CD4-positive, CD25-positive, alpha-beta regulatory T cell (primary cell): ENCODE measurements at regions not wholly inside any gene's neighbourhood (a gene's known extent, or its start where the extent isn't known, plus 50 kb on each side); places are given as distances from the start of the nearest gene placed in this dataset.
"Not testable (repeated sequence)": the region's sequence is repeated elsewhere in the genome, so short reads cannot be mapped to it uniquely, and the experiment has no call there.

ENCODE experiments used
- ATAC-seq, 2 donors: fragments of 150-1000 bp; cut with Tn5 transposase; one replicate each; pipeline ENCODE4 v1.10.0; 2021; ENCODE audit warnings: low read depth in 2 of 2, moderate number of reproducible peaks in 2 of 2, moderate library complexity in 1 of 2
- DNase-seq, 3 donors: peaks; one replicate each; pipeline versions ENCODE4 v3.0.0 to v3.0.0-alpha.2; 2012 to 2022; ENCODE audit warnings: mixed read lengths in 1 of 3
- H3K27ac ChIP-seq: one replicate; pipeline ENCODE4 v1.7.0; 2013; ENCODE audit warnings: mild to moderate bottlenecking, low read length; ENCODE audit not compliant: insufficient read depth, poor library complexity, severe bottlenecking
- H3K27me3 ChIP-seq: one replicate; pipeline ENCODE4 v1.7.0; 2013; ENCODE audit warnings: low read length; ENCODE audit not compliant: control insufficient read depth, insufficient read depth
- H3K36me3 ChIP-seq: one replicate; pipeline ENCODE4 v1.7.0; 2013; ENCODE audit warnings: mild to moderate bottlenecking, low read length, moderate library complexity; ENCODE audit not compliant: control insufficient read depth, insufficient read depth
- H3K4me1 ChIP-seq: 2 replicates; pipeline ENCODE4 v1.7.0; 2013; ENCODE audit warnings: mild to moderate bottlenecking, low read length; ENCODE audit not compliant: insufficient read depth, control insufficient read depth, poor library complexity, severe bottlenecking
- H3K4me3 ChIP-seq: one replicate; pipeline ENCODE4 v1.7.0; 2013; ENCODE audit warnings: low read depth, mild to moderate bottlenecking, low read length, moderate library complexity
- H3K9me3 ChIP-seq, 2 experiments: 1 replicate in 1 of 2; 2 replicates in 1 of 2; pipeline ENCODE4 v1.7.0; 2013; ENCODE audit warnings: low read length in 2 of 2, mild to moderate bottlenecking in 1 of 2, moderate library complexity in 1 of 2; ENCODE audit not compliant: control insufficient read depth in 2 of 2
- H3K27ac Mint-ChIP-seq, 3 donors: one replicate each; pipeline ENCODE4 v1.8.0; 2020 to 2022; ENCODE audit warnings: mild to moderate bottlenecking in 3 of 3, mixed read lengths in 3 of 3, moderate library complexity in 2 of 3
- H3K27me3 Mint-ChIP-seq: one replicate; pipeline ENCODE4 v1.8.0; 2022; ENCODE audit warnings: mild to moderate bottlenecking, mixed read lengths
- H3K36me3 Mint-ChIP-seq: one replicate; pipeline ENCODE4 v1.8.0; 2020; ENCODE audit warnings: mixed read lengths
- H3K4me1 Mint-ChIP-seq, 4 donors: one replicate each; pipeline ENCODE4 v1.8.0; 2020 to 2022; ENCODE audit warnings: mixed read lengths in 4 of 4, mild to moderate bottlenecking in 1 of 4
- H3K4me3 Mint-ChIP-seq, 4 donors: one replicate each; pipeline ENCODE4 v1.8.0; 2020 to 2022; ENCODE audit warnings: mild to moderate bottlenecking in 4 of 4, mixed read lengths in 4 of 4, moderate library complexity in 3 of 4
- H3K9me3 Mint-ChIP-seq, 7 donors: one replicate each; pipeline ENCODE4 v1.8.0; 2020 to 2022; ENCODE audit warnings: mixed read lengths in 7 of 7, mild to moderate bottlenecking in 3 of 7, moderate library complexity in 2 of 7

DNA sequence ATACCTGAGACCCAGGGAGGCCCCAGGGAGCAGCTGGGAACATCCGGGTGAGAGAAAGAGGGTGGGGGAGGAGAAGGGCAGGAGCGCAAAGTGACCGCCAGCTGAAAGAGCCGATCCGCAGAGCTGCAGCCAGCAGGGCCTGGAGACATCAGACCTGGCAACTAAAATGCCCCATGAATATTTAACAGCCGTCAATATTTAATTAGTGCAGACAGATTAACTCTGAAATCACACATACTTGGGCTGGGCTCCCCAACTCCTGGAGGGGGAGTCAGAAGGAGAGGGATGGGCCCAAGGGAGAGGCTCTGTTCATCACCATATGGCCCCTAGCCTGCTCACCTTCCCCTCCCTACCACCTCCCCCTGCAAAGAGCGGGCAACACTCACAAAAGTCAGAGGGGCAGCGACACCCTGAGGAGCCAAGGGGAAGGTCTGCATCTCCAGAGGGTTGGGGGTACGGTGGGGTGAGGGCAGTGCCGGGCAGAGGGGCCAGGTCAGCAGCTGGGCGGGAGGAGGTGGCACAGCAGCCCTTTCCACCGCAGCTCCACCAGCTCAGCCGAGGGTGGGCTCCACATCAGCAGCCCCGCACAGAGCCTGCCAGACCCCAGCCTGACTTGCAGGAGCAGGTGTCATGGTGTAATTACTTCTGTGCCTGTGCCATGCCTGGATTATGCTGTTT is 61.9 kb upstream of the CCL1 start:
- DNase-seq, result no peak
- H3K9me3 Mint-ChIP-seq, result peaks cover 0 to 2% (median 0%) of the 10 kb centered on the region in 7 donors
- H3K36me3 Mint-ChIP-seq, result no peaks in the 10 kb centered on the region
- H3K4me1 Mint-ChIP-seq, result peaks cover 0 to 2% (median 0%) of the 10 kb centered on the region in 4 donors
- H3K4me1 ChIP-seq, result no peaks in the 10 kb centered on the region
- H3K27ac ChIP-seq, result no peak overlapping the region
- peaks cover 35% of the 10 kb centered on the region for H3K27me3 Mint-ChIP-seq
- no peak overlapping the region for H3K4me3 ChIP-seq
- H3K27me3 ChIP-seq, result peaks cover 24% of the 10 kb centered on the region
- no peak overlapping the region for H3K27ac Mint-ChIP-seq
- no peaks in the 10 kb centered on the region for H3K36me3 ChIP-seq
- no peak overlapping the region for H3K4me3 Mint-ChIP-seq
- no peaks in the 10 kb centered on the region for H3K9me3 ChIP-seq
- no peak for ATAC-seq

DNA sequence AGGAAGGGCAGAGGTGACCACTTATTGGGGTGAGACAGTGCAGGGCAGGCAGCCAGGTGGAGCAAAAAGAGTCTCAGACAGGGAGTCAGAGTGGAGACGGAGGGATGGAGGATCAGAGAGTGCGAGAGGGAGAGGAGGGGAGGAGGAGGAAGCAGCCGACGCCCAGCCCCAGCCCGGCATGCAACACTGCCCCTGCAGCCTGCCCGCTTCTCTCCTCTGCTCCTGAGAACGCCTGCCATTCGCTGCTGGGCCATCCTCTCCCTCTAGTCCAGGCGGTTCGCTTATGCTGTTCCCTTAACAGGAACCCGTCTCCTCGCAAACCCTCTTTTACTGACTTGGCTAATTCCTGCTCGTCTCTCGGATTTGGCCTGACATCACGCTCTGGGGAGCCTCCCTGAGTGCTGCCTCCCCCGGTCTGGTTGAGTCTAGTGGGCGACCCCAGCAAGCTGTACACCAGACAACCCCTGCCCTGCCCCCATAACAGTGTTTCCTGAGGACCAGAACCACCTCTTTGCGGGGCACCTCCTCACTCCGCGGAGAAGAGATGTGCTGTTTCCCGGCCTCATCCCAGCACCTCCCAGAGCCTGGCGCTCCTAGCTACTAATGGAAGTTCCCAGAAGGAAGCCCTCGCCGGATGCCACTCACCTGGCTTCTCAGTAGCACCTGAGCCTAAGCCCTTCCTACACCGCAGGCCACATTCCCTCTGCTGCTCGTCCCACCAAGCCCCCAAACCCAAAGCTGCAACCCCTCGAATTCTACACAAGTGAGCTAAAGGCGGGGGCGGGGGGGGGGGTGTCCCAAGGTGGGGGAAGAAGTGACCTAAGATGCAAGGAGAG is 61.2 kb upstream of the CCL1 start:
- H3K36me3 ChIP-seq, result no peaks in the 10 kb centered on the region
- ATAC-seq, result no peak
- no peak overlapping the region for H3K4me3 ChIP-seq
- Mint-ChIP-seq H3K4me1 (peaks cover 0 to 2% (median 0%) of the 10 kb centered on the region in 4 donors), H3K27ac (no peak overlapping the region), H3K27me3 (peaks cover 28% of the 10 kb centered on the region), H3K36me3 (no peaks in the 10 kb centered on the region), H3K9me3 (peaks cover 0 to 2% (median 0%) of the 10 kb centered on the region in 7 donors), H3K4me3 (no peak overlapping the region)
- no peak for DNase-seq
- no peak overlapping the region for H3K27ac ChIP-seq
- H3K9me3 ChIP-seq, result no peaks in the 10 kb centered on the region
- no peaks in the 10 kb centered on the region for H3K4me1 ChIP-seq
- H3K27me3 ChIP-seq, result peaks cover 21% of the 10 kb centered on the region

- H3K9me3 ChIP-seq, H3K4me3 Mint-ChIP-seq, H3K27ac ChIP-seq, H3K27ac Mint-ChIP-seq, H3K9me3 Mint-ChIP-seq, H3K4me3 ChIP-seq, H3K4me1 ChIP-seq, H3K36me3 Mint-ChIP-seq, H3K36me3 ChIP-seq, DNase-seq, H3K4me1 Mint-ChIP-seq, ATAC-seq: not testable (repeated sequence)
- peaks cover 19% of the 10 kb centered on the region for H3K27me3 ChIP-seq
- H3K27me3 Mint-ChIP-seq, result peaks cover 35% of the 10 kb centered on the region
These were observed 60.3 kb upstream of the CCL1 start for GRCh38 chr17:34423315-34423714.

DNA sequence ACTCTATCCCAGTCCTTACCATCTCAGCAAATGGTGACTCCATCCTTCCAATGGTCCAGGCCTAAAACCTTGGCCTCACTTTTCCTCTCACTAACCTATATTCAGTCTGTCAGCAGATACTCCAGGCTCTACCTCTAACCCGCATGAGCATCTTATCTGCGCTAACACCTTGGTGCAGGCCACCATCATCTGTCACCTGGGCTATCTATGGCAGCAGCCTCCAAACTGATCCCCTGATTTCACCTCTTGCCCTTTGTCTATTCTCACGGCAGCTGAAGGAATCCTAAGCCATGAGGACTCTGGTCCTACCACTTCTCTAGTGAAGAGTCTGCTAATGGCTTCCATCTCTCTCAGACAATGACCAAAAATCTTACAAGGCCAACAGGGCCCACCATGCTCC is 57.9 kb upstream of the CCL1 start:
- Mint-ChIP-seq H3K27me3 (peaks cover 39% of the 10 kb centered on the region), H3K4me1 (peaks cover 0 to 2% (median 0%) of the 10 kb centered on the region in 4 donors), H3K36me3 (no peaks in the 10 kb centered on the region), H3K27ac (no peak overlapping the region), H3K9me3 (no peaks in the 10 kb centered on the region), H3K4me3 (no peak overlapping the region)
- H3K9me3 ChIP-seq, result no peaks in the 10 kb centered on the region
- H3K4me1 ChIP-seq, result no peaks in the 10 kb centered on the region
- no peaks in the 10 kb centered on the region for H3K36me3 ChIP-seq
- H3K27me3 ChIP-seq, result peaks cover 13% of the 10 kb centered on the region
- no peak overlapping the region for H3K27ac ChIP-seq
- no peak for DNase-seq
- ATAC-seq, result no peak
- no peak overlapping the region for H3K4me3 ChIP-seq

DNA sequence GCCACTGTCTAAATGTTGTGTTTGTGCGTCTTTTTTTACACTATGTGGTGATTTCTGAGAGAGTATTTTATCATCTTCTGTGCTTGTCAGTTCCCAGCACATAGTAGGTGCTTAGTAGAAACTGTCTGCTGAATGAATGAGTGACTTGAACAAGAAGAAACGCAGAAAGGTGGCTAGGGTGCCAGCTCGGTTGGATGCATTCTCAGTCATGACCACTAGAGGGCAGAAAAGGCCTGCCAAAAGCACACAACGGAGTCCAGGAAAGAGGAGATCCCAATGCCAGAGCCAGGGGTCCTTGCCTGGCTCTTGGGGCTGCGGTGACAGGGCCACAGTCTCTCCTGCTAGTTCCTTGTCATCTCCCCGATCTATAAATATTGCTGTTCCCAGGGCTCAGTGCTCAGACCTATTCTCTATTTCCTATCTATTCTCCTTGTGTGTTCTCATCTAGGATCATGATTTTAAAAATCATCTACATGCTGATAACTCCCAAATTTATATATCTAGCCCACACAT is 57.3 kb upstream of the CCL1 start:
- no peak overlapping the region for H3K4me3 Mint-ChIP-seq
- no peaks in the 10 kb centered on the region for H3K9me3 Mint-ChIP-seq
- H3K27ac ChIP-seq, result no peak overlapping the region
- DNase-seq, result peak; percentile 45 to 61 (median 57)
- H3K27ac Mint-ChIP-seq, result no peak overlapping the region
- H3K27me3 Mint-ChIP-seq, result peaks cover 35% of the 10 kb centered on the region
- H3K9me3 ChIP-seq, result no peaks in the 10 kb centered on the region
- no peaks in the 10 kb centered on the region for H3K36me3 Mint-ChIP-seq
- peaks cover 13% of the 10 kb centered on the region for H3K27me3 ChIP-seq
- no peaks in the 10 kb centered on the region for H3K36me3 ChIP-seq
- no peak overlapping the region for H3K4me3 ChIP-seq
- no peaks in the 10 kb centered on the region for H3K4me1 ChIP-seq
- H3K4me1 Mint-ChIP-seq, result peaks cover 0 to 2% (median 0%) of the 10 kb centered on the region in 4 donors
- peak in 1 of 2 donors; percentile 47 for ATAC-seq

GRCh38 chr17:34416116-34416515 is 53.1 kb upstream of the CCL1 start:
- Histone ChIP-seq H3K4me3 (no peak overlapping the region), H3K36me3 (no peaks in the 10 kb centered on the region), H3K4me1 (no peaks in the 10 kb centered on the region), H3K27ac (no peak overlapping the region), H3K27me3 (peaks cover 4% of the 10 kb centered on the region), H3K9me3 (no peaks in the 10 kb centered on the region)
- H3K4me3 Mint-ChIP-seq, result no peak overlapping the region
- H3K36me3 Mint-ChIP-seq, result no peaks in the 10 kb centered on the region
- H3K27ac Mint-ChIP-seq, result no peak overlapping the region
- peaks cover 17% of the 10 kb centered on the region for H3K27me3 Mint-ChIP-seq
- DNase-seq, result no peak
- H3K4me1 Mint-ChIP-seq, result no peaks in the 10 kb centered on the region
- ATAC-seq, result no peak
- peaks cover 0 to 1% (median 0%) of the 10 kb centered on the region in 7 donors for H3K9me3 Mint-ChIP-seq

GRCh38 chr17:34414339-34414738 is 51.3 kb upstream of the CCL1 start:
- no peaks in the 10 kb centered on the region for H3K36me3 Mint-ChIP-seq
- Histone ChIP-seq H3K9me3 (no peaks in the 10 kb centered on the region), H3K27ac (no peak overlapping the region), H3K4me1 (no peaks in the 10 kb centered on the region), H3K27me3 (peaks cover 1% of the 10 kb centered on the region), H3K36me3 (no peaks in the 10 kb centered on the region), H3K4me3 (no peak overlapping the region)
- no peaks in the 10 kb centered on the region for H3K4me1 Mint-ChIP-seq
- H3K27me3 Mint-ChIP-seq, result peaks cover 22% of the 10 kb centered on the region
- no peak overlapping the region for H3K27ac Mint-ChIP-seq
- no peak overlapping the region for H3K4me3 Mint-ChIP-seq
- ATAC-seq (no peak), DNase-seq (no peak)
- H3K9me3 Mint-ChIP-seq, result peaks cover 0 to 1% (median 0%) of the 10 kb centered on the region in 7 donors
